Mesenchymal stem cell (in vitro differentiated cells and primary cell): ENCODE measurements at regions not wholly inside any gene's neighbourhood (a gene's known extent, or its start where the extent isn't known, plus 50 kb on each side); places are given as distances from the start of the nearest gene placed in this dataset.

ENCODE experiments used
- DNase-seq: peaks from one replicate; pipeline ENCODE4 v3.0.0-alpha.2; 2013
- H2AFZ ChIP-seq: one replicate; pipeline ENCODE4 v1.6.1; 2013; ENCODE audit warnings: low read depth, mild to moderate bottlenecking, control low read depth, inconsistent platforms, low read length, moderate library complexity
- H2AK5ac ChIP-seq: 2 replicates; pipeline ENCODE4 v1.6.1; 2013; ENCODE audit warnings: low read length, moderate library complexity, mild to moderate bottlenecking, inconsistent platforms; ENCODE audit not compliant: severe bottlenecking
- H2BK120ac ChIP-seq: one replicate; pipeline ENCODE4 v1.6.1; 2013; ENCODE audit warnings: low read depth, mild to moderate bottlenecking, inconsistent platforms, low read length, moderate library complexity
- H2BK12ac ChIP-seq, 2 experiments: one replicate each; pipeline ENCODE4 v1.6.1; 2013; ENCODE audit warnings: inconsistent platforms in 2 of 2, low read length in 2 of 2, mild to moderate bottlenecking in 2 of 2, moderate library complexity in 2 of 2, control low read depth in 1 of 2
- H2BK15ac ChIP-seq: one replicate; pipeline ENCODE4 v1.6.1; 2013; ENCODE audit warnings: mild to moderate bottlenecking, low read depth, inconsistent platforms; ENCODE audit not compliant: poor library complexity, severe bottlenecking
- H2BK5ac ChIP-seq: 2 replicates; pipeline ENCODE4 v1.6.1; 2013; ENCODE audit warnings: low read depth, mild to moderate bottlenecking, low read length, control low read depth, inconsistent platforms; ENCODE audit not compliant: poor library complexity, severe bottlenecking
- H3K14ac ChIP-seq, 2 experiments: one replicate each; pipeline ENCODE4 v1.6.1; 2013; ENCODE audit warnings: inconsistent platforms in 2 of 2, low read length in 2 of 2, control low read depth in 1 of 2, mild to moderate bottlenecking in 1 of 2, moderate library complexity in 1 of 2
- H3K18ac ChIP-seq, 2 experiments: one replicate each; pipeline ENCODE4 v1.6.1; 2013; ENCODE audit warnings: inconsistent platforms in 2 of 2, low read length in 2 of 2, control low read depth in 1 of 2, low read depth in 1 of 2, mild to moderate bottlenecking in 1 of 2
- H3K23ac ChIP-seq, 2 experiments: one replicate each; pipeline ENCODE4 v1.6.1; 2013; ENCODE audit warnings: inconsistent platforms in 2 of 2, low read length in 2 of 2, mild to moderate bottlenecking in 2 of 2, moderate library complexity in 2 of 2, control low read depth in 1 of 2
- H3K27ac ChIP-seq: 2 replicates; pipeline ENCODE4 v1.5.1; 2013; ENCODE audit warnings: mild to moderate bottlenecking, moderate library complexity, low read length, control low read depth, inconsistent platforms; ENCODE audit not compliant: poor library complexity, severe bottlenecking
- H3K27me3 ChIP-seq, 2 experiments: 2 replicates each; pipeline versions ENCODE4 v1.6.1 to v1.7.0; 2013; ENCODE audit warnings: low read length in 2 of 2, mild to moderate bottlenecking in 2 of 2, moderate library complexity in 2 of 2, control low read depth in 1 of 2, inconsistent platforms in 1 of 2; ENCODE audit not compliant: control insufficient read depth in 1 of 2, insufficient read depth in 1 of 2
- H3K36me3 ChIP-seq, 2 experiments: 2 replicates each; pipeline versions ENCODE4 v1.6.1 to v1.7.0; 2013; ENCODE audit warnings: low read length in 2 of 2, control low read depth in 1 of 2, inconsistent platforms in 1 of 2, low read depth in 1 of 2, mild to moderate bottlenecking in 1 of 2; ENCODE audit not compliant: insufficient read depth in 2 of 2, control insufficient read depth in 1 of 2
- H3K4ac ChIP-seq, 2 experiments: one replicate each; pipeline ENCODE4 v1.6.1; 2013; ENCODE audit warnings: inconsistent platforms in 2 of 2, low read length in 2 of 2, mild to moderate bottlenecking in 2 of 2, moderate library complexity in 2 of 2, control low read depth in 1 of 2, low read depth in 1 of 2
- H3K4me1 ChIP-seq: 2 replicates; pipeline ENCODE4 v1.6.1; 2013; ENCODE audit warnings: low read depth, low read length, control low read depth; ENCODE audit not compliant: control insufficient read depth, insufficient read depth
- H3K4me2 ChIP-seq: 2 replicates; pipeline ENCODE4 v1.6.1; 2013; ENCODE audit warnings: low read length, mild to moderate bottlenecking, inconsistent platforms; ENCODE audit not compliant: poor library complexity, severe bottlenecking
- H3K4me3 ChIP-seq, 2 experiments: 2 replicates each; pipeline versions ENCODE4 v1.5.1 to v1.7.0; 2013; ENCODE audit warnings: low read length in 2 of 2, mild to moderate bottlenecking in 2 of 2, control low read depth in 1 of 2, low read depth in 1 of 2; ENCODE audit not compliant: insufficient read depth in 1 of 2
- H3K79me1 ChIP-seq: replicated peaks from 2 replicates; pipeline ENCODE4 v1.6.1; 2013; ENCODE audit warnings: mild to moderate bottlenecking, control low read depth, low read length, inconsistent platforms; ENCODE audit not compliant: poor library complexity, severe bottlenecking
- H3K9ac ChIP-seq: 2 replicates; pipeline ENCODE4 v1.7.0; 2013; ENCODE audit warnings: mild to moderate bottlenecking, low read length, moderate library complexity
- H3K9me3 ChIP-seq: 2 replicates; pipeline ENCODE4 v1.7.0; 2013; ENCODE audit warnings: mild to moderate bottlenecking, low read length; ENCODE audit not compliant: control insufficient read depth
- H4K8ac ChIP-seq: one replicate; pipeline ENCODE4 v1.6.1; 2013; ENCODE audit warnings: inconsistent platforms, mild to moderate bottlenecking, low read length, moderate library complexity
- H4K91ac ChIP-seq: one replicate; pipeline ENCODE4 v1.6.1; 2013; ENCODE audit warnings: mild to moderate bottlenecking, low read length, inconsistent platforms
- WGBS: methylation state at CpG from one replicate; pipeline ENCODE4 v1.1.7; 2013; ENCODE audit warnings: mixed read lengths; 5-methylcytosine and 5-hydroxymethylcytosine counted together

DNA sequence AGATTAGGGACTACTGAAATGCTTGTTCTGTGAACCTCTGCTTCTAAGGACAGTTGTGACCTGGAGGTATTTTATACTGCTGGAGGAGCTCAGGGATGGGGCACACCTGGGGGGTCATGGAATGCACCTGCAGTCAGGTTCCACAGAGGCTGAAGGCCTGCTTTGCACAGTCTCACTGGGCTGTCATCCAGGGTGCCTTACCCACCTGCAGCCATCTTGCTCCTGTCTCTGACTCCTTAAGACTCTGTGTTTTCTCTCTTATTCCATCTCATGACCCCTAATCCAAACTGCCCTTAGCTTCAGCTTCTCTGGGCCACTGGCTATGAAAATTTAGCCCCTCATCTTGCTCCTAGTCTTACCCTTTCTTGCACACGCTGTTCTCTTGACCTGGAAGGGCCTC lies 127.0 kb upstream of the SNX19 start:
- Histone ChIP-seq H3K4me2 (no peak overlapping the region), H3K18ac (no peak overlapping the region), H3K4me3 (no peak overlapping the region), H2BK120ac (no peak overlapping the region), H3K14ac (peak overlapping the region in 1 of 2 experiments; percentile 20), H2BK15ac (no peak overlapping the region), H3K4me1 (no peaks in the 10 kb centered on the region), H3K4ac (no peak overlapping the region), H3K9me3 (no peaks in the 10 kb centered on the region), H4K8ac (no peak overlapping the region), H3K79me1 (no peaks in the 10 kb centered on the region), H3K23ac (no peak overlapping the region), H3K36me3 (no peaks in the 10 kb centered on the region), H2AK5ac (no peak overlapping the region), H4K91ac (no peak overlapping the region), H2AFZ (no peak overlapping the region), H3K27me3 (peaks cover 14 to 15% of the 10 kb centered on the region in 2 experiments), H2BK5ac (no peak overlapping the region), H2BK12ac (no peak overlapping the region), H3K27ac (no peak overlapping the region), H3K9ac (no peak overlapping the region)
- 78% methylated on average over 1 of the region's 1 CpG for WGBS
- no peak for DNase-seq

- Histone ChIP-seq H3K27me3 (peaks cover 14 to 19% of the 10 kb centered on the region in 2 experiments), H3K27ac (no peak overlapping the region), H2BK120ac (no peak overlapping the region), H3K4me3 (no peak overlapping the region), H2AK5ac (no peak overlapping the region), H3K9me3 (peaks cover 6% of the 10 kb centered on the region), H2BK12ac (no peak overlapping the region), H4K8ac (no peak overlapping the region), H3K4me2 (no peak overlapping the region), H2BK15ac (no peak overlapping the region), H3K36me3 (no peaks in the 10 kb centered on the region), H3K14ac (no peak overlapping the region), H3K23ac (no peak overlapping the region), H3K4ac (no peak overlapping the region), H3K18ac (no peak overlapping the region), H2BK5ac (no peak overlapping the region), H3K9ac (no peak overlapping the region), H3K79me1 (no peaks in the 10 kb centered on the region), H2AFZ (no peak overlapping the region), H4K91ac (no peak overlapping the region), H3K4me1 (no peaks in the 10 kb centered on the region)
- WGBS = 95% methylated on average over 4 of the region's 7 CpGs
- no peak for DNase-seq
Measured at GRCh38 chr11:131044851-131045250, 128.6 kb upstream of the SNX19 start.

GRCh38 chr11:131052367-131052766 lies 136.1 kb upstream of the SNX19 start:
- Histone ChIP-seq H2BK120ac (no peak overlapping the region), H3K4ac (no peak overlapping the region), H2AK5ac (no peak overlapping the region), H3K4me2 (no peak overlapping the region), H2AFZ (no peak overlapping the region), H3K9ac (no peak overlapping the region), H4K8ac (no peak overlapping the region), H2BK15ac (no peak overlapping the region), H3K79me1 (no peaks in the 10 kb centered on the region), H4K91ac (no peak overlapping the region), H3K4me1 (no peaks in the 10 kb centered on the region), H3K27ac (no peak overlapping the region), H3K27me3 (peaks cover 18 to 47% of the 10 kb centered on the region in 2 experiments), H3K14ac (no peak overlapping the region), H3K4me3 (no peak overlapping the region), H3K9me3 (peaks cover 6% of the 10 kb centered on the region), H3K23ac (no peak overlapping the region), H2BK12ac (no peak overlapping the region), H3K18ac (no peak overlapping the region), H3K36me3 (no peaks in the 10 kb centered on the region), H2BK5ac (no peak overlapping the region)
- DNase-seq = no peak
- WGBS = 94% methylated on average over 3 of the region's 3 CpGs

DNA sequence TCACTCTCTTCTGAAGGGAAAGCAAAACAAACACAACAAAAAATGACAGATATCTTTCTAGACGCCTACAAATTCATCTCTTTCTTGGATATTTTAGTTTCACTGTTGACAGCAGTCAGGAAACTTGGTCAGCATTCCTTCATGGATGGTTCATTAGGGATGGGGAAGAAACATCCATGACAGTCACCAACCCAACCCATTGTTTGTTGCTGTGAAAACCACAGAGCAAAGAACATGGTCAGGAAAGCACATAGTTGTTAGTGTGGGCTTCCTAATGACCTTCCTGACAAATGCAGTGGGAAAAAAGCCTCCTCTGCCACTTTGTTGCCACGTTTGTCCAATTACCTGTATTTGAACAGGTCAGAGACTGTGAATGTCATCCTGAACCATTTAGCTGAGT lies 139.8 kb upstream of the SNX19 start:
- H2AK5ac ChIP-seq = no peak overlapping the region

More for the DNA sequence above, 139.8 kb upstream of the SNX19 start:
- no peaks in the 10 kb centered on the region for H3K79me1 ChIP-seq
- no peak overlapping the region for H3K4me2 ChIP-seq
- H2BK120ac ChIP-seq = no peak overlapping the region
- no peak overlapping the region for H3K18ac ChIP-seq
- H4K91ac ChIP-seq = no peak overlapping the region
- no peak overlapping the region for H2BK5ac ChIP-seq
- H2BK12ac ChIP-seq = no peak overlapping the region
- no peak overlapping the region for H4K8ac ChIP-seq
- H3K36me3 ChIP-seq = no peaks in the 10 kb centered on the region
- H3K23ac ChIP-seq = no peak overlapping the region
- H3K4ac ChIP-seq = no peak overlapping the region
- H3K27ac ChIP-seq = no peak overlapping the region
- H3K9ac ChIP-seq = no peak overlapping the region
- H3K4me1 ChIP-seq = no peaks in the 10 kb centered on the region
- H3K14ac ChIP-seq = no peak overlapping the region
- no peak overlapping the region for H2BK15ac ChIP-seq
- WGBS = 67% methylated on average over 2 of the region's 2 CpGs
- no peak overlapping the region for H2AFZ ChIP-seq
- H3K9me3 ChIP-seq = no peaks in the 10 kb centered on the region
- no peak for DNase-seq
- peaks cover 7 to 35% of the 10 kb centered on the region in 2 experiments for H3K27me3 ChIP-seq
- H3K4me3 ChIP-seq = no peak overlapping the region
